GM12878 (cell line): ENCODE measurements at regions not wholly inside any gene's neighbourhood (a gene's known extent, or its start where the extent isn't known, plus 50 kb on each side); places are given as distances from the start of the nearest gene placed in this dataset.

Experiments used
- ATAC-seq: fragments of 200-7000 bp; cut with Tn5 transposase; 3 replicates; pipeline ENCODE4 v1.9.1; 2020; ENCODE audit warnings: mild to moderate bottlenecking, moderate library complexity
- BruUV-seq: library from RNA; stranded (reverse); fragments of 400-500 nt; replicated peaks from 2 replicates; lab custom pipeline; 2021; lab: Mats Ljungman, UMichigan
- CTCF ChIA-PET: fragments of 300-600 bp; sonication (Branson Sonifier 250); formaldehyde crosslinking; extraction: SDS; loops from one replicate; lab custom pipeline; 2021; ENCODE audit warnings: inconsistent platforms; lab: Yijun Ruan, JAX
- POLR2A ChIA-PET: fragments of 350-600 bp; formaldehyde crosslinking; extraction: SDS; loops from one replicate; lab custom pipeline; 2021; ENCODE audit warnings: inconsistent platforms; lab: Charles Lee
- RAD21 ChIA-PET: fragments of 300-600 bp; sonication (Branson Sonifier 250); formaldehyde crosslinking; loops from one replicate; lab custom pipeline; 2023; ENCODE audit warnings: antibody characterized with exemption; ENCODE audit not compliant: unreplicated experiment; lab: Charles Lee
- SMC1A ChIA-PET: fragments of 300-600 bp; sonication (Branson Sonifier 250); formaldehyde crosslinking; loops from one replicate; lab custom pipeline; 2023; ENCODE audit not compliant: unreplicated experiment, uncharacterized antibody; lab: Charles Lee
- DNase-seq: peaks from one replicate; pipeline ENCODE4 v3.0.0-alpha.2; 2011; ENCODE audit warnings: low read depth, low spot score
- FAIRE-seq: peaks from 3 replicates; lab custom pipeline; 2011; peaks lifted over from hg19 to GRCh38; lab: Jason Lieb, UNC
- H2AFZ ChIP-seq: 2 replicates; pipeline ENCODE4 v1.6.0; 2011; ENCODE audit warnings: low read depth, low read length, control low read depth; ENCODE audit not compliant: control insufficient read depth
- H3K27ac ChIP-seq: 2 replicates; pipeline ENCODE4 v1.5.1; 2011; ENCODE audit warnings: control low read depth; ENCODE audit not compliant: control insufficient read depth, insufficient read depth
- H3K27me3 ChIP-seq, 2 experiments: replicated peaks in 1 of 2; 2 replicates each; pipeline versions ENCODE4 v1.6.0 to v1.6.1; 2011; ENCODE audit warnings: low read length in 1 of 2; ENCODE audit not compliant: control insufficient read depth in 2 of 2, insufficient read depth in 2 of 2
- H3K36me3 ChIP-seq, 2 experiments: 2 replicates each; pipeline ENCODE4 v1.5.1; 2011; ENCODE audit warnings: low read length in 1 of 2; ENCODE audit not compliant: control insufficient read depth in 2 of 2, insufficient read depth in 2 of 2
- H3K4me1 ChIP-seq: 2 replicates; pipeline ENCODE4 v1.6.1; 2011; ENCODE audit warnings: mild to moderate bottlenecking, low read length, moderate library complexity, mixed read lengths; ENCODE audit not compliant: control insufficient read depth, insufficient read depth
- H3K4me2 ChIP-seq: 2 replicates; pipeline ENCODE4 v1.6.0; 2011; ENCODE audit warnings: control low read depth; ENCODE audit not compliant: control insufficient read depth, insufficient read depth
- H3K4me3 ChIP-seq: fragments of 200-600 bp; sonication (generic); 2 replicates; pipeline ENCODE4 v1.5.1; 2016
- H3K79me2 ChIP-seq: 2 replicates; pipeline ENCODE4 v1.6.0; 2011; ENCODE audit warnings: low read length; ENCODE audit not compliant: control insufficient read depth, insufficient read depth
- H3K9ac ChIP-seq: 2 replicates; pipeline ENCODE4 v1.8.0; 2011; ENCODE audit warnings: low read length, control low read depth, mixed read lengths; ENCODE audit not compliant: control insufficient read depth, insufficient read depth
- H3K9me3 ChIP-seq: replicated peaks from 3 replicates; pipeline ENCODE4 v1.5.1; 2011; ENCODE audit warnings: mild to moderate bottlenecking, low read length; ENCODE audit not compliant: control insufficient read depth, insufficient read depth
- H4K20me1 ChIP-seq: 2 replicates; pipeline ENCODE4 v1.6.0; 2011; ENCODE audit not compliant: control insufficient read depth, insufficient read depth
- CHD1 ChIP-seq: IDR thresholded peaks from 2 replicates; pipeline ENCODE4 v1.6.1; 2012; ENCODE audit warnings: low read depth, low read length, improper control_type of control experiment
- ESRRA ChIP-seq: IDR thresholded peaks from 2 replicates; pipeline ENCODE4 v1.6.1; 2012; ENCODE audit warnings: mild to moderate bottlenecking, low read length, improper control_type of control experiment
- HDAC6 ChIP-seq: fragments of 200-600 bp; sonication (generic); IDR thresholded peaks from one replicate; pipeline ENCODE4 v1.8.0; 2017; ENCODE audit warnings: antibody characterized with exemption; ENCODE audit not compliant: unreplicated experiment
- KAT2A ChIP-seq: conservative IDR thresholded peaks from 2 replicates; pipeline ENCODE4 v1.6.1; 2011; ENCODE audit warnings: low read depth, low read length; ENCODE audit not compliant: control insufficient read depth
- KDM1A ChIP-seq: fragments of 200-600 bp; sonication (generic); IDR thresholded peaks from 2 replicates; pipeline ENCODE4 v1.6.1; 2016; ENCODE audit warnings: borderline replicate concordance
- MYC ChIP-seq: IDR thresholded peaks from 2 replicates; pipeline ENCODE4 v1.6.1; 2011; ENCODE audit warnings: mild to moderate bottlenecking, low read length, moderate library complexity, inconsistent platforms; ENCODE audit not compliant: insufficient read depth, insufficient replicate concordance, insufficient read length, severe bottlenecking
- NBN ChIP-seq: fragments of 450-650 bp; IDR thresholded peaks from 2 replicates; pipeline ENCODE4 v1.6.1; 2016
- NFIC ChIP-seq: IDR thresholded peaks from 2 replicates; pipeline ENCODE4 v1.6.1; 2012; ENCODE audit warnings: low read depth, mild to moderate bottlenecking, inconsistent platforms, low read length, moderate library complexity
- NFXL1 ChIP-seq: fragments of 450-650 bp; IDR thresholded peaks from 2 replicates; pipeline ENCODE4 v1.6.1; 2017; ENCODE audit warnings: antibody characterized with exemption, mild to moderate bottlenecking, borderline replicate concordance
- SMAD5 ChIP-seq: IDR thresholded peaks from 2 replicates; pipeline ENCODE4 v1.6.1; 2016; ENCODE audit warnings: antibody characterized with exemption, low read depth
- SMARCA5 ChIP-seq: fragments of 450-650 bp; IDR thresholded peaks from 2 replicates; pipeline ENCODE4 v1.6.1; 2017; ENCODE audit warnings: mild to moderate bottlenecking
- SMC3 ChIP-seq: IDR thresholded peaks from 2 replicates; pipeline ENCODE4 v1.6.1; 2011; ENCODE audit warnings: low read length, improper control_type of control experiment, borderline replicate concordance
- SRF ChIP-seq, 2 experiments: IDR thresholded peaks; 2 replicates each; pipeline ENCODE4 v1.6.1; 2011; ENCODE audit warnings: low read depth in 2 of 2, low read length in 2 of 2, mild to moderate bottlenecking in 1 of 2, moderate library complexity in 1 of 2
- TBL1XR1 ChIP-seq: IDR thresholded peaks from 2 replicates; pipeline ENCODE4 v1.6.1; 2012; ENCODE audit warnings: low read depth, low read length, improper control_type of control experiment
- TCF12 ChIP-seq: IDR thresholded peaks from 2 replicates; pipeline ENCODE4 v1.6.1; 2011; ENCODE audit warnings: low read depth, mild to moderate bottlenecking, low read length
- YBX1 ChIP-seq: fragments of 450-650 bp; IDR thresholded peaks from 2 replicates; pipeline ENCODE4 v1.6.1; 2016; ENCODE audit warnings: antibody characterized with exemption
- WGBS: methylation state at CpG from one replicate; pipeline ENCODE4 v1.1.6; 2016; ENCODE audit warnings: low lambda C conversion rate; ENCODE audit not compliant: insufficient replicate concordance, insufficient coverage; ENCODE audit errors: missing lambda C conversion rate; 5-methylcytosine and 5-hydroxymethylcytosine counted together
- in situ Hi-C: fragments of 300-500 bp; cut with MboI; formaldehyde crosslinking; loops from 9 replicates; pipeline ENCODE4 v1.14.3; 2018; ENCODE audit warnings: mixed read lengths
- intact Hi-C: fragments of 100-400 bp; cut with micrococcal nuclease; formaldehyde crosslinking; loops from one replicate; pipeline ENCODE4 v1.14.2; 2022; ENCODE audit not compliant: unreplicated experiment
- TF ChIP-seq, protein P1 (sequence below): IDR thresholded peaks from 2 replicates; pipeline ENCODE4 v1.6.1; 2012; ENCODE audit warnings: improper control_type of control experiment, low read depth, low read length; ENCODE audit not compliant: insufficient replicate concordance
- TF ChIP-seq, protein P2 (sequence below): IDR thresholded peaks from 2 replicates; pipeline ENCODE4 v1.6.1; 2012; ENCODE audit warnings: low read depth, low read length, improper control_type of control experiment
- TF ChIP-seq, protein P3 (sequence below), 3 experiments: IDR thresholded peaks in 2 of 3; conservative IDR thresholded peaks in 1 of 3; 2 replicates each; pipeline ENCODE4 v1.5.1; 2011; ENCODE audit warnings: low read depth in 3 of 3, low read length in 3 of 3, mild to moderate bottlenecking in 3 of 3, control low read depth in 2 of 3, moderate library complexity in 2 of 3, inconsistent platforms in 1 of 3, mixed read lengths in 1 of 3; ENCODE audit not compliant: control insufficient read depth in 2 of 3, insufficient read depth in 1 of 3; ENCODE audit errors: extremely low read depth in 1 of 3

DNA sequence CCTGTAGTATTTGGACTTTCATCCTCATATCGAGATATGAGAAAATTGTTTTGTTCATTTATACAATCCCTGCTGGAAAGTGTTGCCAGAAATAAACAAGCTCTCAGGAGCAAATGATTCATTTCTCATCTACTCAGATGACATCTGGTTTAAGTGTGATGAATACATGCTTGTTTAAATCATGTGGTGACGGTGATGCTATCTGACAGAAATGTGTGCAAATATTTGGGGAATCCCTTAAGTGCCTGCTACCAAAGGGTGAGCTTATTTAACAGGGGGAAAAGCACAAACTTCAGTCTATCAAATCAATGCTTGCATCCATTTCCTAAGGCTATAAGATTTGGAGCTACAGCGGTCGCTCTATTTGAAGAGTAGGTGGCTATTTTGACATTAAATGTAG lies 368.3 kb upstream of the SASH1 start:
- FAIRE-seq = no peak
- TF ChIP-seq TBL1XR1 (no peak), KDM1A (no peak), HDAC6 (no peak), SRF (IDR thresholded peaks at IDR 0.05; ENCODE audit: low read depth in 2 of 2, low read length in 2 of 2) (no peak), MYC (no peak), NFIC (no peak), ESRRA (no peak), CHD1 (no peak), SMC3 (no peak), KAT2A (no peak), SMARCA5 (no peak), SMAD5 (no peak), NFXL1 (no peak), YBX1 (no peak), TCF12 (no peak), NBN (no peak)
- TF ChIP-seq, protein P1, sequence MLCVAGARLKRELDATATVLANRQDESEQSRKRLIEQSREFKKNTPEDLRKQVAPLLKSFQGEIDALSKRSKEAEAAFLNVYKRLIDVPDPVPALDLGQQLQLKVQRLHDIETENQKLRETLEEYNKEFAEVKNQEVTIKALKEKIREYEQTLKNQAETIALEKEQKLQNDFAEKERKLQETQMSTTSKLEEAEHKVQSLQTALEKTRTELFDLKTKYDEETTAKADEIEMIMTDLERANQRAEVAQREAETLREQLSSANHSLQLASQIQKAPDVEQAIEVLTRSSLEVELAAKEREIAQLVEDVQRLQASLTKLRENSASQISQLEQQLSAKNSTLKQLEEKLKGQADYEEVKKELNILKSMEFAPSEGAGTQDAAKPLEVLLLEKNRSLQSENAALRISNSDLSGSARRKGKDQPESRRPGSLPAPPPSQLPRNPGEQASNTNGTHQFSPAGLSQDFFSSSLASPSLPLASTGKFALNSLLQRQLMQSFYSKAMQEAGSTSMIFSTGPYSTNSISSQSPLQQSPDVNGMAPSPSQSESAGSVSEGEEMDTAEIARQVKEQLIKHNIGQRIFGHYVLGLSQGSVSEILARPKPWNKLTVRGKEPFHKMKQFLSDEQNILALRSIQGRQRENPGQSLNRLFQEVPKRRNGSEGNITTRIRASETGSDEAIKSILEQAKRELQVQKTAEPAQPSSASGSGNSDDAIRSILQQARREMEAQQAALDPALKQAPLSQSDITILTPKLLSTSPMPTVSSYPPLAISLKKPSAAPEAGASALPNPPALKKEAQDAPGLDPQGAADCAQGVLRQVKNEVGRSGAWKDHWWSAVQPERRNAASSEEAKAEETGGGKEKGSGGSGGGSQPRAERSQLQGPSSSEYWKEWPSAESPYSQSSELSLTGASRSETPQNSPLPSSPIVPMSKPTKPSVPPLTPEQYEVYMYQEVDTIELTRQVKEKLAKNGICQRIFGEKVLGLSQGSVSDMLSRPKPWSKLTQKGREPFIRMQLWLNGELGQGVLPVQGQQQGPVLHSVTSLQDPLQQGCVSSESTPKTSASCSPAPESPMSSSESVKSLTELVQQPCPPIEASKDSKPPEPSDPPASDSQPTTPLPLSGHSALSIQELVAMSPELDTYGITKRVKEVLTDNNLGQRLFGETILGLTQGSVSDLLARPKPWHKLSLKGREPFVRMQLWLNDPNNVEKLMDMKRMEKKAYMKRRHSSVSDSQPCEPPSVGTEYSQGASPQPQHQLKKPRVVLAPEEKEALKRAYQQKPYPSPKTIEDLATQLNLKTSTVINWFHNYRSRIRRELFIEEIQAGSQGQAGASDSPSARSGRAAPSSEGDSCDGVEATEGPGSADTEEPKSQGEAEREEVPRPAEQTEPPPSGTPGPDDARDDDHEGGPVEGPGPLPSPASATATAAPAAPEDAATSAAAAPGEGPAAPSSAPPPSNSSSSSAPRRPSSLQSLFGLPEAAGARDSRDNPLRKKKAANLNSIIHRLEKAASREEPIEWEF = no peak
- TF ChIP-seq, protein P2, sequence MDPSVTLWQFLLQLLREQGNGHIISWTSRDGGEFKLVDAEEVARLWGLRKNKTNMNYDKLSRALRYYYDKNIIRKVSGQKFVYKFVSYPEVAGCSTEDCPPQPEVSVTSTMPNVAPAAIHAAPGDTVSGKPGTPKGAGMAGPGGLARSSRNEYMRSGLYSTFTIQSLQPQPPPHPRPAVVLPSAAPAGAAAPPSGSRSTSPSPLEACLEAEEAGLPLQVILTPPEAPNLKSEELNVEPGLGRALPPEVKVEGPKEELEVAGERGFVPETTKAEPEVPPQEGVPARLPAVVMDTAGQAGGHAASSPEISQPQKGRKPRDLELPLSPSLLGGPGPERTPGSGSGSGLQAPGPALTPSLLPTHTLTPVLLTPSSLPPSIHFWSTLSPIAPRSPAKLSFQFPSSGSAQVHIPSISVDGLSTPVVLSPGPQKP = no peak
- TF ChIP-seq, protein P3, sequence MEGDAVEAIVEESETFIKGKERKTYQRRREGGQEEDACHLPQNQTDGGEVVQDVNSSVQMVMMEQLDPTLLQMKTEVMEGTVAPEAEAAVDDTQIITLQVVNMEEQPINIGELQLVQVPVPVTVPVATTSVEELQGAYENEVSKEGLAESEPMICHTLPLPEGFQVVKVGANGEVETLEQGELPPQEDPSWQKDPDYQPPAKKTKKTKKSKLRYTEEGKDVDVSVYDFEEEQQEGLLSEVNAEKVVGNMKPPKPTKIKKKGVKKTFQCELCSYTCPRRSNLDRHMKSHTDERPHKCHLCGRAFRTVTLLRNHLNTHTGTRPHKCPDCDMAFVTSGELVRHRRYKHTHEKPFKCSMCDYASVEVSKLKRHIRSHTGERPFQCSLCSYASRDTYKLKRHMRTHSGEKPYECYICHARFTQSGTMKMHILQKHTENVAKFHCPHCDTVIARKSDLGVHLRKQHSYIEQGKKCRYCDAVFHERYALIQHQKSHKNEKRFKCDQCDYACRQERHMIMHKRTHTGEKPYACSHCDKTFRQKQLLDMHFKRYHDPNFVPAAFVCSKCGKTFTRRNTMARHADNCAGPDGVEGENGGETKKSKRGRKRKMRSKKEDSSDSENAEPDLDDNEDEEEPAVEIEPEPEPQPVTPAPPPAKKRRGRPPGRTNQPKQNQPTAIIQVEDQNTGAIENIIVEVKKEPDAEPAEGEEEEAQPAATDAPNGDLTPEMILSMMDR (IDR thresholded peaks at IDR 0.05 in 2 of 3, conservative IDR thresholded peaks at IDR 0.05 in 1 of 3; ENCODE audit: control insufficient read depth in 2 of 3, extremely low read depth in 1 of 3, insufficient read depth in 1 of 3, low read depth in 3 of 3, low read length in 3 of 3) = no peak

More for the DNA sequence above, 368.3 kb upstream of the SASH1 start:
- H3K4me1 ChIP-seq = no peaks in the 10 kb centered on the region
- no peak overlapping the region for H3K4me2 ChIP-seq
- POLR2A ChIA-PET = interaction anchor here (0.6 kb wide), 1 partner anchor 28 kb away, joined by 3 read pairs; no protein-coding TSS in a partner anchor
- no TSS peak for BruUV-seq
- no peak overlapping the region for H2AFZ ChIP-seq
- intact Hi-C loops = loop anchor here (10.0 kb wide), 1 partner anchor 580 kb away; no protein-coding TSS in a partner anchor
- no peaks in the 10 kb centered on the region for H4K20me1 ChIP-seq
- SMC1A ChIA-PET = no interaction called here
- RAD21 ChIA-PET = no interaction called here
- no peak overlapping the region for H3K4me3 ChIP-seq
- 33% methylated on average over 4 of the region's 4 CpGs for whole genome bisulfite sequencing
- H3K27me3 ChIP-seq = no peaks in the 10 kb centered on the region
- no peaks in the 10 kb centered on the region for H3K9me3 ChIP-seq
- in situ Hi-C loops = no loop called here
- CTCF ChIA-PET = no interaction called here
- H3K79me2 ChIP-seq = no peaks in the 10 kb centered on the region
- ATAC-seq (no peak), DNase-seq (no peak)
- H3K9ac ChIP-seq = no peak overlapping the region
- H3K27ac ChIP-seq = no peak overlapping the region
- H3K36me3 ChIP-seq = no peaks in the 10 kb centered on the region
